CD4-positive, alpha-beta memory T cell (primary cell): ENCODE measurements at regions not wholly inside any gene's neighbourhood (a gene's known extent, or its start where the extent isn't known, plus 50 kb on each side); places are given as distances from the start of the nearest gene placed in this dataset.

Experiments used
- CTCF ChIA-PET: fragments of 350-600 bp; sonication (Branson Sonifier 250); formaldehyde crosslinking; loops from one replicate; lab custom pipeline; 2021; ENCODE audit warnings: inconsistent platforms; ENCODE audit not compliant: partially characterized antibody; lab: Charles Lee
- POLR2A ChIA-PET: fragments of 350-600 bp; sonication (Branson Sonifier 250); formaldehyde crosslinking; loops from one replicate; lab custom pipeline; 2021; ENCODE audit not compliant: partially characterized antibody; lab: Charles Lee
- DNase-seq, 5 donors: peaks; one replicate each; pipeline versions ENCODE4 v3.0.0 to v3.0.0-alpha.2; 2020 to 2022; ENCODE audit warnings: mixed read lengths in 1 of 5
- H3K27ac ChIP-seq: one replicate; pipeline ENCODE4 v1.7.0; 2013; ENCODE audit warnings: low read depth, low read length
- H3K27me3 ChIP-seq: 2 replicates; pipeline ENCODE4 v1.7.0; 2013; ENCODE audit warnings: mild to moderate bottlenecking, low read length, moderate library complexity; ENCODE audit not compliant: insufficient read depth
- H3K36me3 ChIP-seq: 2 replicates; pipeline ENCODE4 v1.7.0; 2013; ENCODE audit warnings: mild to moderate bottlenecking, low read length, moderate library complexity; ENCODE audit not compliant: insufficient read depth
- H3K4me1 ChIP-seq: 2 replicates; pipeline ENCODE4 v1.7.0; 2013; ENCODE audit warnings: mild to moderate bottlenecking, low read length, moderate library complexity; ENCODE audit not compliant: insufficient read depth
- H3K4me3 ChIP-seq, 2 donors: one replicate each; pipeline ENCODE4 v1.7.0; 2013; ENCODE audit warnings: low read length in 2 of 2, mild to moderate bottlenecking in 1 of 2
- H3K9me3 ChIP-seq, 2 donors: one replicate each; pipeline ENCODE4 v1.7.0; 2013; ENCODE audit warnings: low read length in 2 of 2, control low read depth in 1 of 2; ENCODE audit not compliant: control insufficient read depth in 1 of 2
- H3K27ac Mint-ChIP-seq, 7 donors: one replicate each; pipeline ENCODE4 v1.8.0; 2020 to 2021; ENCODE audit warnings: mixed read lengths in 7 of 7, mild to moderate bottlenecking in 6 of 7, inconsistent platforms in 3 of 7, moderate library complexity in 3 of 7
- H3K27me3 Mint-ChIP-seq, 2 donors: one replicate each; pipeline ENCODE4 v1.8.0; 2020 to 2021; ENCODE audit warnings: mixed read lengths in 2 of 2
- H3K36me3 Mint-ChIP-seq, 2 donors: one replicate each; pipeline ENCODE4 v1.8.0; 2020 to 2021; ENCODE audit warnings: mixed read lengths in 2 of 2, inconsistent platforms in 1 of 2, mild to moderate bottlenecking in 1 of 2
- H3K4me1 Mint-ChIP-seq, 4 donors: one replicate each; pipeline ENCODE4 v1.8.0; 2020 to 2021; ENCODE audit warnings: mixed read lengths in 4 of 4, mild to moderate bottlenecking in 1 of 4
- H3K4me3 Mint-ChIP-seq, 8 donors: one replicate each; pipeline ENCODE4 v1.8.0; 2020 to 2021; ENCODE audit warnings: mixed read lengths in 8 of 8, mild to moderate bottlenecking in 7 of 8, moderate library complexity in 6 of 8, inconsistent platforms in 3 of 8
- H3K9me3 Mint-ChIP-seq, 8 donors: one replicate each; pipeline ENCODE4 v1.8.0; 2020 to 2021; ENCODE audit warnings: mixed read lengths in 8 of 8, mild to moderate bottlenecking in 5 of 8, inconsistent platforms in 3 of 8, moderate library complexity in 1 of 8
- intact Hi-C: fragments of 100-400 bp; cut with micrococcal nuclease; formaldehyde crosslinking; loops from one replicate; pipeline ENCODE4 v1.15.1; 2023

- H3K4me3 ChIP-seq = no peak overlapping the region
- H3K9me3 ChIP-seq = no peaks in the 10 kb centered on the region
- peaks cover 11 to 16% of the 10 kb centered on the region in 2 donors for H3K27me3 Mint-ChIP-seq
- H3K9me3 Mint-ChIP-seq = peaks cover 0 to 2% (median 0%) of the 10 kb centered on the region in 8 donors
- CTCF ChIA-PET = no interaction called here
- H3K27ac ChIP-seq = no peak overlapping the region
- H3K4me3 Mint-ChIP-seq = no peak overlapping the region
- no peaks in the 10 kb centered on the region for H3K4me1 ChIP-seq
- H3K27me3 ChIP-seq = no peaks in the 10 kb centered on the region
- no peaks in the 10 kb centered on the region for H3K36me3 ChIP-seq
- H3K36me3 Mint-ChIP-seq = no peaks in the 10 kb centered on the region
- no peak overlapping the region for H3K27ac Mint-ChIP-seq
- intact Hi-C loops = no loop called here
- DNase-seq = no peak
- H3K4me1 Mint-ChIP-seq = no peaks in the 10 kb centered on the region
- POLR2A ChIA-PET = no interaction called here
These were observed 158.1 kb downstream of the RBFOX3 start for GRCh38 chr17:79452706-79453105.

DNA sequence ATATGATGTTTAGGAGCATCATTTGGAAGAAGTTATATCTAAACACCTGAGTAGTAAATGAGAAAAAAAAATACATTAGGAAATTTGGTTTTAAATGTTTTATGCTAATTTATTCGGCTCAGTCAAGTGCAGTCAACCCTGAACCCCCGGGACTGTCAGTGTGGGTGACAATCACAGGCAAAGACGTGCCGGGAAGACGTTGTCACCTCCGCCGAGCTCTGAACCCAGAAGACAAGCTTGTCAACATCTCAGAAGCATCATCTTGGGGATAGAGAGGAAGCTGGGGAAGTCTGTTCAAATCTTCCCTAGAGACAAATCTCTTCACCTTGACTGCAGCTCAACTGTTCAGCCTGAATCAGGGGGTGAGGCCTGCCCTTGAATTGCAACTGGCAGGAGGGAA, 159.7 kb downstream of the RBFOX3 start:
- Histone ChIP-seq H3K27ac (no peak overlapping the region), H3K4me1 (no peaks in the 10 kb centered on the region), H3K4me3 (no peak overlapping the region), H3K36me3 (no peaks in the 10 kb centered on the region), H3K27me3 (no peaks in the 10 kb centered on the region), H3K9me3 (no peaks in the 10 kb centered on the region)
- Mint-ChIP-seq H3K27me3 (peaks cover 8 to 16% of the 10 kb centered on the region in 2 donors), H3K27ac (no peak overlapping the region), H3K4me1 (no peaks in the 10 kb centered on the region), H3K36me3 (no peaks in the 10 kb centered on the region), H3K4me3 (no peak overlapping the region), H3K9me3 (peaks cover 0 to 2% (median 0%) of the 10 kb centered on the region in 8 donors)
- CTCF ChIA-PET = no interaction called here
- POLR2A ChIA-PET = no interaction called here
- intact Hi-C loops = no loop called here
- no peak for DNase-seq

- no peak for DNase-seq
- ChIA-PET POLR2A (no interaction called here), CTCF (no interaction called here)
- H3K27me3 Mint-ChIP-seq = peaks cover 5 to 9% of the 10 kb centered on the region in 2 donors
- intact Hi-C loops = no loop called here
- Histone ChIP-seq H3K27me3 (no peaks in the 10 kb centered on the region), H3K4me1 (no peaks in the 10 kb centered on the region), H3K9me3 (no peaks in the 10 kb centered on the region), H3K4me3 (no peak overlapping the region), H3K36me3 (no peaks in the 10 kb centered on the region), H3K27ac (no peak overlapping the region)
- H3K9me3 Mint-ChIP-seq = no peaks in the 10 kb centered on the region
- H3K36me3 Mint-ChIP-seq = no peaks in the 10 kb centered on the region
- no peaks in the 10 kb centered on the region for H3K4me1 Mint-ChIP-seq
- no peak overlapping the region for H3K4me3 Mint-ChIP-seq
- no peak overlapping the region for H3K27ac Mint-ChIP-seq
These were observed 164.3 kb downstream of the RBFOX3 start for GRCh38 chr17:79446399-79447009.

DNA sequence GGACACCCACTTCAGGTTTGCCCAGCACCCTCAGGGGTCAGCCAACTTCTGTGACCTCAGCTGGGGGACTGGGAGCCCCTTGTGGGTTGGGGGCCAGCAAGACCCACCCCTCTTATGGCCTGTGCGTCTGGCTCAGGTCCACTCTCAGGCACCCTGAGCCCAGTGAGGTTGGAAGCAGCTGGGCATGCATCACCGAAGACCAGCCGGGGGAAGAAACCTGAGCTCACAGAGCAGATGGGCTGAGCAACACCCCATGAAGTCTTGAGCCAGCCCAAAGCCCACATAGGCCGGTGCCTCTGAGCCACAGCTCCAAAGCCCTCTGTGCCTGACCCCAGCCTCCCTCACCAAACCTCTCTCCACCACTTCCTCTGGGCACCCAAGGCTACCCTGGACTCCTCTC, 166.7 kb downstream of the RBFOX3 start:
- Mint-ChIP-seq H3K27ac (no peak overlapping the region), H3K36me3 (no peaks in the 10 kb centered on the region), H3K9me3 (no peaks in the 10 kb centered on the region), H3K27me3 (peaks cover 5% of the 10 kb centered on the region in 2 donors), H3K4me1 (no peaks in the 10 kb centered on the region), H3K4me3 (no peak overlapping the region)
- no peaks in the 10 kb centered on the region for H3K27me3 ChIP-seq
- no peaks in the 10 kb centered on the region for H3K9me3 ChIP-seq
- H3K4me1 ChIP-seq = no peaks in the 10 kb centered on the region
- POLR2A ChIA-PET = no interaction called here
- intact Hi-C loops = no loop called here
- no peak overlapping the region for H3K4me3 ChIP-seq
- no peak for DNase-seq
- no peak overlapping the region for H3K27ac ChIP-seq
- H3K36me3 ChIP-seq = no peaks in the 10 kb centered on the region
- CTCF ChIA-PET = no interaction called here

GRCh38 chr17:79443026-79443425, 167.8 kb downstream of the RBFOX3 start:
- H3K4me3 Mint-ChIP-seq = no peak overlapping the region
- ChIA-PET POLR2A (no interaction called here), CTCF (no interaction called here)
- H3K4me1 Mint-ChIP-seq = no peaks in the 10 kb centered on the region
- no peak overlapping the region for H3K27ac Mint-ChIP-seq
- Histone ChIP-seq H3K27me3 (no peaks in the 10 kb centered on the region), H3K4me1 (no peaks in the 10 kb centered on the region), H3K27ac (no peak overlapping the region), H3K9me3 (no peaks in the 10 kb centered on the region), H3K4me3 (no peak overlapping the region), H3K36me3 (no peaks in the 10 kb centered on the region)
- intact Hi-C loops = no loop called here
- DNase-seq = no peak
- H3K9me3 Mint-ChIP-seq = no peaks in the 10 kb centered on the region
- H3K36me3 Mint-ChIP-seq = no peaks in the 10 kb centered on the region
- H3K27me3 Mint-ChIP-seq = peaks cover 3 to 10% of the 10 kb centered on the region in 2 donors

- H3K4me1 ChIP-seq = no peaks in the 10 kb centered on the region
- no peak overlapping the region for H3K27ac ChIP-seq
- H3K9me3 ChIP-seq = no peaks in the 10 kb centered on the region
- ChIA-PET CTCF (no interaction called here), POLR2A (no interaction called here)
- Mint-ChIP-seq H3K27me3 (peaks cover 1 to 8% of the 10 kb centered on the region in 2 donors), H3K27ac (no peak overlapping the region), H3K36me3 (no peaks in the 10 kb centered on the region), H3K9me3 (no peaks in the 10 kb centered on the region), H3K4me3 (no peak overlapping the region), H3K4me1 (no peaks in the 10 kb centered on the region)
- no peaks in the 10 kb centered on the region for H3K27me3 ChIP-seq
- no peaks in the 10 kb centered on the region for H3K36me3 ChIP-seq
- no peak for DNase-seq
- no peak overlapping the region for H3K4me3 ChIP-seq
- intact Hi-C loops = no loop called here
These were observed 169.3 kb downstream of the RBFOX3 start for GRCh38 chr17:79441356-79442160.

- no peak overlapping the region for H3K27ac Mint-ChIP-seq
- CTCF ChIA-PET = no interaction called here
- no peak for DNase-seq
These were observed 170.6 kb downstream of the RBFOX3 start for GRCh38 chr17:79440251-79440650.

More at GRCh38 chr17:79440251-79440650, 170.6 kb downstream of the RBFOX3 start:
- intact Hi-C loops = no loop called here
- H3K9me3 ChIP-seq = no peaks in the 10 kb centered on the region
- no peaks in the 10 kb centered on the region for H3K9me3 Mint-ChIP-seq
- H3K27me3 Mint-ChIP-seq = peaks cover 1 to 6% of the 10 kb centered on the region in 2 donors
- POLR2A ChIA-PET = no interaction called here
- no peaks in the 10 kb centered on the region for H3K36me3 Mint-ChIP-seq
- no peaks in the 10 kb centered on the region for H3K4me1 Mint-ChIP-seq
- no peaks in the 10 kb centered on the region for H3K36me3 ChIP-seq
- no peaks in the 10 kb centered on the region for H3K4me1 ChIP-seq
- no peak overlapping the region for H3K27ac ChIP-seq
- no peak overlapping the region for H3K4me3 ChIP-seq
- no peak overlapping the region for H3K4me3 Mint-ChIP-seq
- no peaks in the 10 kb centered on the region for H3K27me3 ChIP-seq
